SKM-1 treated with dmso at 0.1 percent for 144 hours (cell line): ENCODE measurements at regions not wholly inside any gene's neighbourhood (a gene's known extent, or its start where the extent isn't known, plus 50 kb on each side); places are given as distances from the start of the nearest gene placed in this dataset.

ENCODE experiments used
- DNase-seq: peaks from one replicate; lab custom pipeline; 2025; ENCODE audit not compliant: unreplicated experiment; lab: John Stamatoyannopoulos, UW

DNA sequence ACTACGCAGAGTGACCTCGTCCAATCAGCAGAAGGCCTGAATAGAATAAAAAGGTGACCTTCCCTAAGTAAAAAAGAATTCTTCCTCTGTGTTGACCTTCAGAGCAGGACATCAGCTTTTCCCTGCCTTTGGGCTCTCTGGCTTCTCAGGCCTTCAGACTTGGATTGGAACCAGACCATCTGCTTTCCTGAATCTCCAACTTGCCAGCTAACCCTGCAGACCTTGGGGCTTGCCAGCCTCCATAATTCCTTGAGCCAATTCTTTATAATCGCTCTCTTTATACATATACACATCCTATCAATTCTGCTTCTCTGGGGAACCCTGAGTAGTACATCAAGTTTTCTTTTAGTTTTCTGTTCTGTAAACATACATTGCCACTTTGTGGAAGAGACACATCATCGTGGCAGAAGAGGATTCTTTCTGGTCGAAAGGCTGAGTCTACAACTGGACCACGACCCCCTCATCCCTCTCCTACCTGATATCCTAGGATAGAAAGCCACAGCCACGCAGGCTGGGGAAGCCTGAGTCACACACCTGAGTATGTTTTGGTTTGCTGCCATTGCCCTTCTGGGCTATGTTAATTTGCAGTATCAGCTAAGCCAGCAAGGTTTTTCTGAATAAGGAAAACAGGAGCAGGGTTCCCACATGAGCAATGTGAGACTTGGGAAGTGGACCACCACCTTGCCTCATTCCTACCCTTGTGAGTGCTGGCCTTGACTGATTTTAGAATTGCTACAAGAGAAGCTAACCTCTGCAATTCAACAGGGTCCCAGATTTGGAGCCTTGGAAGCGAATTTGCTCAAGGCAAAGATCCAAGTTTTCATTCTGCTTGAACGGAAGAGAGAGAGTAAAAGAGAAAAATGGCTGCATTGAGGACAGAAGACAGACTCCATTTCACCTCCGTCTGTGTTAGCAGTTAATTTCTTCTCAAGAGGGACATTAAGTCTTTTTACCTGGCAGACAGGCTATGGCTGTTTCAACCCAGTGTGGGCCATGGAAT lies 445.2 kb upstream of the FZD8 start:
- DNase-seq = no peak

DNA sequence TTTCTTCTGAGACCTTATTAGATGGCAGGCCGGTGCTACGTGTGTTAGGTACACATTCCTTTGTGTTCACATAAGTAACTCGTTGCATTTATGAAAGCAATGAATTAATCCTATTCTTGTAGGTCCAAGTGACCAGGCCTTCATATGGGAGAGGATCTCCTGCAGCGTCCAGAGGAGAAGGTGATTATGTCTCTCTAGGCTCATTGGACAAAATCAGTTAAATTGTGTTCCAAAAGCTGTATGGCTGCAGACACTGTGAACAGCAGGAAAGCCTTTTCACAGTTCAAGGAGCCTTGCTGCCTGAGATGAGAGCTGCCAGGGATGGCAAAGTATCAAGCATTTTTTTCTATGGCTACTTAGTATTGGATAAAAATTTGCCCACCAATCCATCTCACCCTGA lies 433.1 kb upstream of the FZD8 start:
- no peak for DNase-seq

GRCh38 chr10:36073796-36074345 lies 431.8 kb upstream of the FZD8 start:
- DNase-seq = no peak

- DNase-seq = no peak
Observed at GRCh38 chr10:36068542-36068941, 426.4 kb upstream of the FZD8 start.

GRCh38 chr10:36067748-36068147 lies 425.7 kb upstream of the FZD8 start:
- no peak for DNase-seq

DNA sequence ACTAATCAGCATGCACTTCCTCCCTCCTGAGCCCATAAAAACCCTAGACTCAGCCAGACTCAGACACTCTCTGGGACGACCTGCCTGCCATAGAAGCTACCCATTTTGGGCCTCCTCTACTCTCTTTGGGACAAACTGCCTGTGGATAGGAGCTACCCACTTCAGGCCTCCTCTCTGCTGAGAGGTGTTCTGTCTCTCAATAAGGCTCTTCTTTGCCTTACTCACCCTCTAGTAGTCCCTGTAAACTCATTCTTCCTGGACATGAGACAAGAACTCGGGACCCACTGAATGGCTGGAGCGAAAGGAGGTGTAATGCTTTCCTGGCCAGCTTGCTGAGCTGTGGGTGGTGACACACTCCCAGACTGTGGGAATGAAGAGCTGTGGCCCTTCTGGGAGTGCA lies 424.8 kb upstream of the FZD8 start:
- DNase-seq = no peak

DNA sequence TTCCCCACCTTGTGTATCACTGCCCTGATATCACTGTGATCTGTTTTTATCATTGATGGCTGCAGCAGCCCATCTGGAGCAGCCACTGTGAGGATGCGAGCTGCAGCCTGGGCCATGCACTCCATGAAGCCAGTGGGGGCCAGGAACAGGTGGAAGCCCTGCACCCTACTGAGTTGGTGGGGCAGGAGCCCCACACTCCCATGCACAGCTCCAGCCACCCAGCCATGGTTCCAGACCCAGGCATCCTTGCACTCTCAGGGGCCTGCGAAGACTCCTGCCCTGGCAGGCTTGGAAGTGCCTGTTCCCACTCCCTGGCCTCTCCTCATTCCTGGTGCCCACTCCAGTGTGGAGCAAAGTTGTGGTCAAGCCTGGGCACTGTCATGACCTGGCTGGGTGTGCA lies 424.0 kb upstream of the FZD8 start:
- DNase-seq = no peak

DNA sequence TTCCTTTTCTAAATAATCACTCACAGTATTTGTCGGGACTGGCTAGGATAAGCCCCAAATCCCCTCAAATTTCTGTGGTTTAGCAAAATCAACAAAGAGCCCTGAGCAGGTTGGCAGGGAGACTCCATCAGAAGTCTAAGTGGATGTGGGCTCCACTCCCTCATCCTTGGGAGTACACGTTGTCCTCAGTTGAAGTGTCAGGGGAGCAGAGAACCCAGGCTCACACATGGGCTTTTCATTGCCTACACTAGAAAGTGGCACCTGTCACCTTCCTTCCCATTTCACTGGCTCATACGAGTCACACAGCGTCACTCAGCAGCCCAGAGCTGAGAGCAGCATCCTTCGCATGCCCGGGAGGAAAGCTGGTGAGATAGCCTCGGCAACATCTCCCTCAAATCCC lies 421.3 kb upstream of the FZD8 start:
- DNase-seq = no peak

DNA sequence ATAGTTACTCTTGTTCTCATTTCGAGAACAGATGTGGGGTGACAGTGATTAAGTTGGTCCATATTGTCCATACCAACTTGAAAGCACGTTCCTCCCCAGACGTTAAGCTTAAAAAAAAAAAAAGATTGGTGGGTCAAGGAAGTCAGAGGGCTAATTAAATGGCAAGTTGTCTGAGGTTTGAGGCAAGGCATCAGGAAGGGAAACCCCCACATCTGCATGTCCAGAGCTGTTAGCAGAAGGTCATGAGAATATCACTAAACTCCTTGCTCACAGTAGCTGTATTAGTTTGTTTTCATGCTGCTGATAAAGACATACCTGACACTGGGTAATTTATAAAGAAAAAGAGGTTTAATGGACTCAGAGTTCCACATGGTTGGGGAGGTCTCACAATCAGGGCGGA lies 415.6 kb upstream of the FZD8 start:
- no peak for DNase-seq

DNA sequence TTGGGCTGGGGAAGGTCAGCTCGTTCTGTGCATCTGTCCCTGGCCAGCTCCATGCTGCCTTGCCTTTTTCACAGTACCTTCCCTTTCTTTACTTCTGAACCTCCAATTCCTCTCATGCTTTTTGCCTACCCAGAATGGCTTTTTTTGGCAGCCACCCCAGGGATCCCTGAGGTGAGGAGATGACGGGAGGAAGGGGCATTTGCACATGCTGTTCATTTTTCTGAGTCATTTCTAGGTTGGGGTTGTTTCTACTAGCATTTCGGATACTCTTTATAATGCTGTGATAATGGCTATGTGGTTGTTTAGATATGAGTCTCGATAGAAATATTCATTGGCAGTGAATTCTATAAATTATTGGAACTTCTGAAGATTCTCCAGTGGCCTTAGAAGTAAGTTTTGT lies 415.1 kb upstream of the FZD8 start:
- DNase-seq = no peak

DNA sequence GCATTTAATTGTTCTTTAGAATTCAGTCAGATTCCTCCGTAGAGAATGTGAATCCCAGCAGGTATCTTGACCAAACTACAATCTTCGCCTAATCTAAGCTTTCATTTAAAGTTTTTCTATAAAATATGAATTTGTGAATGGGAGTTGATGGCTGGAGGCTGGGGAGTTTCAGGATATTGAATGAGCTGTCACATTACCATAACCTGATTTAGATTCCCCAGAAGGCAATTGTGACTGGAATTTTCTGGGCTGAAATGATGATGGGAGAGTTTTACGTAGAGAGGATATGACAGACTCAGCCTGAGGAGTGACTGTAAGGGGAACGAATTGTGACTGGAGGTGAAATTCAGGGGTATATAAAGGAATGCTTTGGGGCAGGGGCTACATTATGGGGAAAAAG lies 411.7 kb upstream of the FZD8 start:
- DNase-seq = no peak

DNA sequence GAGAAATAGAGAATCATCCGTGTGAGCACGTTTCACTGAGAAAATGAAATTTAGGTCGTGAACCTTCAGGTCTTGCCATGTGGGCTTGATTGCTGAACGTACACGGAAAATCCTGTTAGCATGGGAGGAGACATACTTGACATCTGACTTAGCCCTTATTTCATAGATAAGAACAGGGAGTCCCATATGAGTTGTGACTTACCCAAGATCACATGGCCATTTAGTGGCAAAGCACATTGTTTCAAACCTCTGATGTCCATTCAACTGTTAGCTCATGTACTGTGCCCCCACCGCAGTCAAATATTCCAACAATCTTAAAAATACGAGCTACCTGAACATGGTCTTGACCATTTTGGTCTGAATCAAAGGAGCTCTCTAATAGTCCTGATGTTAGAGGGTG lies 411.2 kb upstream of the FZD8 start:
- no peak for DNase-seq

- DNase-seq = no peak
Observed at GRCh38 chr10:36051500-36051991, 409.4 kb upstream of the FZD8 start.

DNA sequence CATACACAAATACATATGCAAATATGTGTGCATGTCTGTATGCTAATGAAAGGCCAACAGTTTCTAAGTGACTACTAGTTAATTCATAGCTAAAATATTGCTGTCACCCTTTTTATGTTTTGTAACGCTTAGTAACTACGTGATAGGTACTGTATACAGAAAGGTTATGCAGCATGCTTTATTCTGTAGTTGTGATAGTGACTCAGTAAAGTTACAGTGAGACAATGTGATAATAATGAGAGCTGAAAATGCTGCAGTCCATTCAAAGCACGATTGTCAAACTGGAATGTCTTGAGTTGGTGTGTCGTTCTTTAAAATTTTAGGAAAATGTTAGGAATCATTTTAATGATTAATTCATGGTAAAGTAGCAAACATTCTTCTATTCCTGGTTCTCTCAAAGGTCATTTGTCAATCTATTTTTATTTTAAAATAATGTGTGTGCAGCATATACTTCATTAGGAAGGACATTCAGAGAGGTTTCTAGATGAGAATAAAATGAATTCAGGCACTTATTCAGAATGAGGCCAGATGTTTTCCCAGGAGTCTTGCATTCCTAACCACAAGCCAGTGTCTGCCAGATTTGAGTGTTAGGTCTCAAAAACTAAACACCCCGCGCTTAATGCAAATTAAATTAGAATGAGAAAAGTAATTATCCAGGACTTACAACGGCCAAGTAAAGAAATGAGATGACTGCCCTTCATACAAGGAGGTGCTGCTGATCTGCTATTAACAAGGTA lies 408.8 kb upstream of the FZD8 start:
- DNase-seq = no peak

DNA sequence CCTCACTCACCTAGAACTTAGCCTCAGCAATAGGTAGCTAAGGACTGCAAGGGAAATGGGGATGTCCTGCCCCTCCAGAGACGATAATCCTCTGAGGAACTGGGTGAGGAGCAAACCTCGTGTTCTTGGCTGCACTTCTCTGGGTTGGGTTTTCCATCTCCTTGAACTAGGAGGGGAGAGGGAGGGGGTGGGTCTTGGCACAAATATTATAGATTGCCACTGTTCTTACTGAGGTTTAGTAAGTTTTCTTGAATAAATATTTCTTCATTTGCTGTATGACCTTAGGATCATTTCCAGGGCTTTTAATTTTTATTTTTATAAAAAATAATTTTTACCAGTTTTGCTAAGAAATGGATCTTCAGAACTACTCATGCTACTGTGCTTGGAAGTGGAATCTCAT lies 406.7 kb upstream of the FZD8 start:
- DNase-seq = no peak

GRCh38 chr10:36048236-36048635 lies 406.1 kb upstream of the FZD8 start:
- no peak for DNase-seq

GRCh38 chr10:36042135-36042534 lies 400.0 kb upstream of the FZD8 start:
- DNase-seq = no peak

DNA sequence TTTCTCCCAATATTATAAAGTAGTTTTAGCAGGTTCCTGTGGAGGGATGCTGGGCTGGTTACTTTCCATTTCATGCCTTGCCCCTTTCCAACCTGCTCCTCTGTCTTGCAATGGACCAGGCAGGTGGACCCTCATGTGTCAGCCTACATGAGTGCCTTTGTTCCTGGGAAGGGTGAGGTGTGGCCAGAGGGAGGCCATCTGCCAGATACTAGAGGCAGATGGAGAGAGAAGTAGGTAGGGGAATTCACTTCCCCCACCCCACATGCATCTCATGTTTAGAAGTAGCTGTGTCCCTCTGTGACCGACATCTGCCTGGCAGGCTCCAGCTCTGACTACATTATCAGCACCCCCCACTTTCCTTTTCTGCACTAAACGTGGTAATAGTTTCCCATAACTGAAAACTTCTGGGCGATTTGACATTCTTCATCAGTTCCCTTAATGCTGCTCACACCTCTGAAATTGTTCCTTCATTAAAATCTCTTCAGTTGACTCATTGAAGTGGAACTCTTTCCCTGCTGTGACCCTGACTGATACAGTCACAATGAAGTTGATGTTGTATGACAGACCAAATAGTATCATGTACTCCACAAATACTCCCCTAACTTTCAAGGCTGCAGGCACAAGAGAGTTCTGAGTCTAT lies 396.3 kb upstream of the FZD8 start:
- DNase-seq = no peak

DNA sequence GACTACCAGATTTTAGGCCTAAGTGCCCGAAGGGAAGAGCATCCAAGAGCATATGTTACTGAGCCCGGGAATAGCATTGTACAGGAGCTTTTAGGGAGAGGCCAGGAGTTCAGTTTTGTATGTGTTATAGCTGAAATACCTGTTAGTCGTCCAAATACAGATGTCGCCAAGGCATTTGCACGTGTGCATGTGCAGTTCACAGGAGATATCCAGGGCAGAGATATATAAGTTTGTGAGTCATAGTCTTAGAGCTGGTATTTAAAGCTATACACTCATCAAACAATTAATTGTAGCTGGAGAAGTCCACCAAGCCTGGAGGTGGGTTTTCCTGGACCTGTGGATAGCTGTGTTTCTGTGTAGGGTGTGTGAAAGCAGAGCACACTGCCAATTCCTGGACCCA lies 394.0 kb upstream of the FZD8 start:
- DNase-seq = no peak

DNA sequence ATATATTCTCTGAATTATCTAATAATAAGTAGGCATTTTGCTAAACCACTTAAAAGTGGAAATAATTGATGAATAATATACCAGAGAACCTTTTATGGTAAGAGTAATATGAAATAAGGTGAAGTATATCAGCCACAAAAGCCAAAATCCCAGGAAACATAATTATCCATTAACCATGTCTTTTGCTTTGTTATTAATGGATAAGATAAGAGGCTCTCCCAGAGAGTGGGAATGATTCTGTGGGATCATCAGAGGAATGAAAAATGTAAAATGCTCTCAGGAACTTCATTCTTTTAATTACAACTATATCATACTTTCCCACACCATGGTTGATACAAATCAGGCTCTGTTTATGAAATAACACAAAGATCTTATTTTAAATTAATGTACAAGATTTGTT lies 391.7 kb upstream of the FZD8 start:
- no peak for DNase-seq

GRCh38 chr10:36030516-36030915 lies 388.4 kb upstream of the FZD8 start:
- DNase-seq = no peak
